HG02938 (cell line): ENCODE measurements at regions not wholly inside any gene's neighbourhood (a gene's known extent, or its start where the extent isn't known, plus 50 kb on each side); places are given as distances from the start of the nearest gene placed in this dataset.
"Not testable (repeated sequence)": the region's sequence is repeated elsewhere in the genome, so short reads cannot be mapped to it uniquely, and the experiment has no call there.

ENCODE experiments used
- ATAC-seq: cut with Tn5 transposase; IDR thresholded peaks from one replicate; pipeline ENCODE4 v1.9.1; 2021; ENCODE audit warnings: mild to moderate bottlenecking, moderate library complexity; ENCODE audit not compliant: unreplicated experiment

DNA sequence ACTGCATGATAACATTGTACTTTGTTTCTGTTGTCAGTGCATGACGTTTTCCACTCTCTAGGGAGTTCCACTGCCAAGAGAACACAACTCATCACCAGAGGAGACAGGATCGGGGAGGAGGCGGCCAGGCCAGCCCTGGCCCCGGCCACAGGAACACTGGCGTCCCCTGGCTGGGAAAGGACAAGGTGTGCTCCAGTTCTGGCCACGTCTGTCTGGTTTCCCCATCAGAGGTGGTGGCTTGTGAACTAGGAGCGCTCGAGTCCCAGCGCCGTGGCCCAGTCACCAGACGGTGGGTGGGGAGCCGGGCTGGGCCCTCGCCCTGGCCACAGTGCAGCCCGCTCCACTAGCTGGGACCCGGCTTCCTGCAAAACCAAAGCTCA, 211.9 kb upstream of the IRX4 start:
- ATAC-seq: no peak

- ATAC-seq: no peak
Measured at GRCh38 chr5:2093859-2094615, 211.3 kb upstream of the IRX4 start.

GRCh38 chr5:2091921-2092320, 209.2 kb upstream of the IRX4 start:
- ATAC-seq: no peak

DNA sequence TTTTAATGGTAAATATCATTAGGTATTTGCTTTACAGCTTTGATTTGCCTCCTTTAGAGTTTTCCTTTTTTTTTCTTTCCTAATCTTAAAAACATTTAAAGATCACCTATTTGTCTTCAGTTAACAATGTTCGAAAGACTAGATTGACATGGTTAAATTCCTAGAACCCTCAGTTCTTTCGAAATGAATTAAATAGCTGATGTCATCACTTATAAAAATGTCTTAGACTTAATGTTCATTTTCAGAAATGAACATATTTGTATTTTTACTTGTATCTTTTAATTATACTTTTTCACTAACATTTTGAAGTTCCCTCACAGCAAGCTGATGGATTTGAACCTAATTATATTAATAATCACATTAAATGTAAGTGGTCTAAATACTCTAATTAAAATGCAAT, 205.3 kb upstream of the IRX4 start:
- no peak for ATAC-seq

GRCh38 chr5:2075365-2075764, 192.6 kb upstream of the IRX4 start:
- no peak for ATAC-seq

DNA sequence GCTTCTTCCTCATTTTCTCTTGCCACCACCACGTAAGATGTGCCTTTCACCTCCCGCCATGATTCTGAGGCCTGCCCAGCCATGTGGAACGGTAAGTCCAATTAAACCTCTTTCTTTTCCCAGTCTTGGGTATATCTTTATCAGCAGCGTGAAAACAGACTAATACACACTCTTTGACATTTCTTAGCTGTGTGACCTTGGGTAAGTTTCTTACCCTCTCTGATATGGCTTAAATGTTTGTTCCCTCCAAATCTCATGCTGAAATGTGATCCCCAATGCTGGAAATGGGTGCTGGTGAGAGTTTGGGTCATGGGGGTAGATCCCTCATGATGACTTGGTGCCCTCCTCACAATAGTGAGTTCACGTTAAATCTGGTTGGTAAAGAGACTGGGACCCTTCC, 188.8 kb upstream of the IRX4 start:
- ATAC-seq: no peak

GRCh38 chr5:2070787-2071186, 188.1 kb upstream of the IRX4 start:
- ATAC-seq: not testable (repeated sequence)

GRCh38 chr5:2068531-2068930, 185.8 kb upstream of the IRX4 start:
- ATAC-seq: no peak

GRCh38 chr5:2066373-2066772, 183.6 kb upstream of the IRX4 start:
- no peak for ATAC-seq

GRCh38 chr5:2063380-2063779, 180.7 kb upstream of the IRX4 start:
- not testable (repeated sequence) for ATAC-seq

DNA sequence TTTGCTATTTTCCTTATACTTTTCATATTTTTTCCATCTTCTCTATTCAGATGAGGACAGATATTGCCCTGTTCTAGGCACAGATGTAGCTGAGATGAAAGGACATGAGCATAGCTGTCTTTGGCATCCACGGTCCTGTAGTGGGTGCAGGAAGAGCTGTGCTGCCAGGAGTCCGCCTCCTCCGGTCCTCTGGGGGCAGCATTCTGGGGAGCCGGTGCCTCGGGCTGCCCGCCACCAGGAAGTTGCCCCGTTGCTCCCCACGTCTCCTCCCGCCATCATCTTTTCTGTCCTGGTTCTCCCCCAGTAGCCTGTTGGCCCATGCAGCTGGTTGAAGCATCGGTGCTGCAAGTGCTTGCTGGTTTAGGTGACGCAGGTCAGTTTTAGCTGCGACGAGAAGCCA, 170.0 kb upstream of the IRX4 start:
- ATAC-seq: no peak

- ATAC-seq: no peak
Measured at GRCh38 chr5:2049876-2050275, 167.2 kb upstream of the IRX4 start.

DNA sequence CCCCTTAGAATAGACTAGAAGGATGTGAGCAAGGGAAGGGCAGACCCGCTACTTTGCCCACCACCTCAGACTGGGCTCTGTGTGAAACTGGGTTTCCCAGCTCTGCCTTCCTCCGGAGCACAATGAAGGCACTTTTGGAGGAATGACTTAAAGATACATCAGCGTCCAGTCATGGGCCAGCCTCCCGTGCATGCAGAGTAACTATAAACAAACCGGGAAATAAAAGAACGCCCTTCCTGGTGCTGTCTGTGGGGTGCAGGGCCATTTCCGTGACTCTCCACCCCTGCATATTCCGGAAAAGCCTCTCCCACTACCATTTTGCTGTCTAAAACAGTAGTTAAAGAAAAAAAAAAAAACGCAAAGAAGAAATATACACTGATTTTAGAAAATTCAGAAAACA, 165.9 kb upstream of the IRX4 start:
- no peak for ATAC-seq

GRCh38 chr5:2047341-2047927, 164.7 kb upstream of the IRX4 start:
- ATAC-seq: no peak

- ATAC-seq: no peak
Measured at GRCh38 chr5:2044041-2044440, 161.3 kb upstream of the IRX4 start.

DNA sequence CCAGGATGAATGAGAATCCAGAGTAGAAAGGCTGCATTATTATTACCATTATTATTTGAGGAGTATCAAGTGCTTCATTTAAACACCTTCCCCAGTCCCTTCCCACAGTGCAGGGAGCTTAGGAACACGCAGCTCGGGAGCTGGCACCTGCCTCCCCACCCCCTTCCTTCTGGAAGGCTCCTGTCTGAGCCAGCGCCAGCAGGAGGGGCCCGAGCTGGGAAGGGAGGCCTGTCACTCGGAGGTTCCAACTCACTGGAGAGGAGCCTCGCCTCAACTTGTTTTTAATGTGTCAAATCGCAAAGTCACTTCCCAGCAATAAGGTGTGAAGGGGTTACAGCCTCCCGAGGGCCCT, 156.4 kb upstream of the IRX4 start:
- no peak for ATAC-seq

GRCh38 chr5:2038321-2039179, 155.8 kb upstream of the IRX4 start:
- ATAC-seq: peak; percentile 92

GRCh38 chr5:2036885-2037284, 154.2 kb upstream of the IRX4 start:
- no peak for ATAC-seq

DNA sequence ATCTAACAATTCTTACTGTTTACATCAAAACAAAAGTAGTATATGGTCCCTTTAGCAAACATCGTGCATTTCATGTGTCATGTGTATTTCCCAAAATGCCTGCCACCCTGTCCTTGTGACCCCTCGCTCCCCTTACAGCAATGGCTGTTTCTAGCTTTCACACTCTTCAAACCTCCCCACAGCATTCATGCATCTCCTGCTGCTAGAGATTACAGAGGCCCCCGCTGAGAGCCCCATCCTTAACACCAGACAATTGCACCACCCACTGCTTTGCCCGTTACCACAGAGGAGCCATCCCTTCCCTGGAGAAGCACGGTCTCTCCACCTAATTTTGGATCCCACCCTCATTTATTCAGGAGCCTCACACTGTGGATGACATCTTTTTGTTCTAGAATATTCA, 149.7 kb upstream of the IRX4 start:
- no peak for ATAC-seq

GRCh38 chr5:2031581-2031980, 148.9 kb upstream of the IRX4 start:
- ATAC-seq: no peak

GRCh38 chr5:2030131-2030530, 147.4 kb upstream of the IRX4 start:
- no peak for ATAC-seq

GRCh38 chr5:2029206-2029605, 146.5 kb upstream of the IRX4 start:
- ATAC-seq: no peak
